M059J (cell line): ENCODE measurements at regions not wholly inside any gene's neighbourhood (a gene's known extent, or its start where the extent isn't known, plus 50 kb on each side); places are given as distances from the start of the nearest gene placed in this dataset.

Experiments used
- DNase-seq: peaks from one replicate; pipeline ENCODE4 v3.0.0-alpha.2; 2012; ENCODE audit warnings: low read depth

GRCh38 chr9:23537192-23538066 lies 288.6 kb downstream of the ELAVL2 start:
- DNase-seq: no peak

- DNase-seq: no peak
These were observed 288.0 kb downstream of the ELAVL2 start for GRCh38 chr9:23538067-23538402.

- no peak for DNase-seq
These were observed 287.5 kb downstream of the ELAVL2 start for GRCh38 chr9:23538461-23539003.

GRCh38 chr9:23539311-23539710 lies 286.7 kb downstream of the ELAVL2 start:
- DNase-seq: no peak

- peak; percentile 21 for DNase-seq
These were observed 284.1 kb downstream of the ELAVL2 start for GRCh38 chr9:23541976-23542375.

GRCh38 chr9:23542438-23542837 lies 283.6 kb downstream of the ELAVL2 start:
- DNase-seq: no peak

GRCh38 chr9:23542927-23543326 lies 283.1 kb downstream of the ELAVL2 start:
- DNase-seq: no peak

- peak; percentile 73 for DNase-seq
These were observed 282.6 kb downstream of the ELAVL2 start for GRCh38 chr9:23543419-23543818.

- DNase-seq: no peak
These were observed 280.3 kb downstream of the ELAVL2 start for GRCh38 chr9:23545728-23546127.

- DNase-seq: no peak
These were observed 274.7 kb downstream of the ELAVL2 start for GRCh38 chr9:23551311-23551721.

- no peak for DNase-seq
These were observed 273.9 kb downstream of the ELAVL2 start for GRCh38 chr9:23551929-23552707.

GRCh38 chr9:23552876-23553601 lies 273.0 kb downstream of the ELAVL2 start:
- no peak for DNase-seq

- no peak for DNase-seq
These were observed 271.4 kb downstream of the ELAVL2 start for GRCh38 chr9:23554686-23555085.

- peak; percentile 72 for DNase-seq
These were observed 270.2 kb downstream of the ELAVL2 start for GRCh38 chr9:23555851-23556250.

GRCh38 chr9:23556459-23556858 lies 269.6 kb downstream of the ELAVL2 start:
- peak; percentile 89 for DNase-seq

GRCh38 chr9:23557689-23558088 lies 268.4 kb downstream of the ELAVL2 start:
- DNase-seq: peak; percentile 79

GRCh38 chr9:23559522-23559921 lies 266.5 kb downstream of the ELAVL2 start:
- no peak for DNase-seq

GRCh38 chr9:23563517-23563916 lies 262.5 kb downstream of the ELAVL2 start:
- DNase-seq: peak; percentile 83

GRCh38 chr9:23567516-23568165 lies 258.4 kb downstream of the ELAVL2 start:
- no peak for DNase-seq

GRCh38 chr9:23571414-23572104 lies 254.5 kb downstream of the ELAVL2 start:
- no peak for DNase-seq

GRCh38 chr9:23573800-23574199 lies 252.2 kb downstream of the ELAVL2 start:
- no peak for DNase-seq
